ENCODE measurements at regions not wholly inside any gene's neighbourhood (a gene's known extent, or its start where the extent isn't known, plus 50 kb on each side); places are given as distances from the start of the nearest gene placed in this dataset.

- DNase-seq (no peak), FAIRE-seq (no peak)
- H3K4me3 ChIP-seq (ENCODE audit: low read depth in 1 of 3, low read length in 3 of 3): no peak overlapping the region
- H3K27ac ChIP-seq (ENCODE audit: low read depth in 1 of 3, low read length in 2 of 3): no peak overlapping the region
- H3K4me1 ChIP-seq (ENCODE audit: control insufficient read depth in 3 of 3, insufficient read depth in 2 of 3, low read depth in 1 of 3, low read length in 2 of 3): no peaks in the 10 kb centered on the region
- peaks cover 0 to 8% (median 2%) of the 10 kb centered on the region in 3 donors for H3K27me3 ChIP-seq (ENCODE audit: control insufficient read depth in 3 of 3, insufficient read depth in 3 of 3, low read length in 3 of 3)
- H3K36me3 ChIP-seq (ENCODE audit: control insufficient read depth in 3 of 3, insufficient read depth in 2 of 3, low read depth in 1 of 3, low read length in 3 of 3): no peaks in the 10 kb centered on the region
- no peaks in the 10 kb centered on the region for H3K9me3 ChIP-seq (ENCODE audit: control insufficient read depth in 2 of 2, insufficient read depth in 1 of 2, low read depth in 1 of 2, low read length in 1 of 2)
- WGBS, 3 donors: 70 to 86% (median 83%) methylated on average over 4 of the region's 4 CpGs
Observed at GRCh38 chr2:19671916-19672315, 229.9 kb downstream of the TTC32 start.

- H3K9me3 ChIP-seq (ENCODE audit: control insufficient read depth in 2 of 2, insufficient read depth in 1 of 2, low read depth in 1 of 2, low read length in 1 of 2): no peaks in the 10 kb centered on the region
- H3K36me3 ChIP-seq (ENCODE audit: control insufficient read depth in 3 of 3, insufficient read depth in 2 of 3, low read depth in 1 of 3, low read length in 3 of 3): no peaks in the 10 kb centered on the region
- 55 to 64% (median 61%) methylated on average over 1 of the region's 1 CpG for WGBS, 3 donors
- H3K27me3 ChIP-seq (ENCODE audit: control insufficient read depth in 3 of 3, insufficient read depth in 3 of 3, low read length in 3 of 3): peaks cover 0 to 8% (median 2%) of the 10 kb centered on the region in 3 donors
- no peaks in the 10 kb centered on the region for H3K4me1 ChIP-seq (ENCODE audit: control insufficient read depth in 3 of 3, insufficient read depth in 2 of 3, low read depth in 1 of 3, low read length in 2 of 3)
- FAIRE-seq: no peak
- no peak overlapping the region for H3K27ac ChIP-seq (ENCODE audit: low read depth in 1 of 3, low read length in 2 of 3)
- H3K4me3 ChIP-seq (ENCODE audit: low read depth in 1 of 3, low read length in 3 of 3): no peak overlapping the region
- no peak for DNase-seq
Observed at GRCh38 chr2:19671311-19671710, 230.5 kb downstream of the TTC32 start.

- 48 to 70% (median 63%) methylated on average over 2 of the region's 2 CpGs for WGBS, 3 donors
- FAIRE-seq: no peak
- Histone ChIP-seq H3K4me1 (ENCODE audit: control insufficient read depth in 3 of 3, insufficient read depth in 2 of 3, low read depth in 1 of 3, low read length in 2 of 3) (no peaks in the 10 kb centered on the region), H3K9me3 (ENCODE audit: control insufficient read depth in 2 of 2, insufficient read depth in 1 of 2, low read depth in 1 of 2, low read length in 1 of 2) (no peaks in the 10 kb centered on the region), H3K27ac (ENCODE audit: low read depth in 1 of 3, low read length in 2 of 3) (no peak overlapping the region), H3K36me3 (ENCODE audit: control insufficient read depth in 3 of 3, insufficient read depth in 2 of 3, low read depth in 1 of 3, low read length in 3 of 3) (no peaks in the 10 kb centered on the region), H3K27me3 (ENCODE audit: control insufficient read depth in 3 of 3, insufficient read depth in 3 of 3, low read length in 3 of 3) (peaks cover 0 to 6% (median 0%) of the 10 kb centered on the region in 3 donors), H3K4me3 (ENCODE audit: low read depth in 1 of 3, low read length in 3 of 3) (no peak overlapping the region)
- DNase-seq: no peak
Observed at GRCh38 chr2:19670303-19670702, 231.5 kb downstream of the TTC32 start.

- FAIRE-seq (no peak), DNase-seq (no peak)
- no peaks in the 10 kb centered on the region for H3K9me3 ChIP-seq (ENCODE audit: control insufficient read depth in 2 of 2, insufficient read depth in 1 of 2, low read depth in 1 of 2, low read length in 1 of 2)
- H3K4me1 ChIP-seq (ENCODE audit: control insufficient read depth in 3 of 3, insufficient read depth in 2 of 3, low read depth in 1 of 3, low read length in 2 of 3): no peaks in the 10 kb centered on the region
- H3K27me3 ChIP-seq (ENCODE audit: control insufficient read depth in 3 of 3, insufficient read depth in 3 of 3, low read length in 3 of 3): peaks cover 0 to 6% (median 0%) of the 10 kb centered on the region in 3 donors
- WGBS, 3 donors: 71 to 79% (median 78%) methylated on average over 9 of the region's 9 CpGs
- H3K36me3 ChIP-seq (ENCODE audit: control insufficient read depth in 3 of 3, insufficient read depth in 2 of 3, low read depth in 1 of 3, low read length in 3 of 3): no peaks in the 10 kb centered on the region
- no peak overlapping the region for H3K4me3 ChIP-seq (ENCODE audit: low read depth in 1 of 3, low read length in 3 of 3)
- no peak overlapping the region for H3K27ac ChIP-seq (ENCODE audit: low read depth in 1 of 3, low read length in 2 of 3)
Observed at GRCh38 chr2:19669559-19669958, 232.2 kb downstream of the TTC32 start.

GRCh38 chr2:19669126-19669525, 232.7 kb downstream of the TTC32 start:
- DNase-seq (no peak), FAIRE-seq (no peak)
- Histone ChIP-seq H3K36me3 (ENCODE audit: control insufficient read depth in 3 of 3, insufficient read depth in 2 of 3, low read depth in 1 of 3, low read length in 3 of 3) (no peaks in the 10 kb centered on the region), H3K27me3 (ENCODE audit: control insufficient read depth in 3 of 3, insufficient read depth in 3 of 3, low read length in 3 of 3) (peaks cover 0 to 6% (median 0%) of the 10 kb centered on the region in 3 donors), H3K27ac (ENCODE audit: low read depth in 1 of 3, low read length in 2 of 3) (no peak overlapping the region), H3K4me1 (ENCODE audit: control insufficient read depth in 3 of 3, insufficient read depth in 2 of 3, low read depth in 1 of 3, low read length in 2 of 3) (no peaks in the 10 kb centered on the region), H3K9me3 (ENCODE audit: control insufficient read depth in 2 of 2, insufficient read depth in 1 of 2, low read depth in 1 of 2, low read length in 1 of 2) (no peaks in the 10 kb centered on the region), H3K4me3 (ENCODE audit: low read depth in 1 of 3, low read length in 3 of 3) (no peak overlapping the region)
- 77 to 81% (median 78%) methylated on average over 7 of the region's 7 CpGs for WGBS, 3 donors

GRCh38 chr2:19667536-19667949, 234.2 kb downstream of the TTC32 start:
- no peak overlapping the region for H3K4me3 ChIP-seq (ENCODE audit: low read depth in 1 of 3, low read length in 3 of 3)
- WGBS, 3 donors: 41 to 51% (median 43%) methylated on average over 8 of the region's 8 CpGs
- H3K9me3 ChIP-seq (ENCODE audit: control insufficient read depth in 2 of 2, insufficient read depth in 1 of 2, low read depth in 1 of 2, low read length in 1 of 2): no peaks in the 10 kb centered on the region
- no peaks in the 10 kb centered on the region for H3K4me1 ChIP-seq (ENCODE audit: control insufficient read depth in 3 of 3, insufficient read depth in 2 of 3, low read depth in 1 of 3, low read length in 2 of 3)
- H3K36me3 ChIP-seq (ENCODE audit: control insufficient read depth in 3 of 3, insufficient read depth in 2 of 3, low read depth in 1 of 3, low read length in 3 of 3): no peaks in the 10 kb centered on the region
- H3K27me3 ChIP-seq (ENCODE audit: control insufficient read depth in 3 of 3, insufficient read depth in 3 of 3, low read length in 3 of 3): peaks cover 0 to 6% (median 0%) of the 10 kb centered on the region in 3 donors
- DNase-seq (no peak), FAIRE-seq (no peak)
- no peak overlapping the region for H3K27ac ChIP-seq (ENCODE audit: low read depth in 1 of 3, low read length in 2 of 3)

- Histone ChIP-seq H3K9me3 (ENCODE audit: control insufficient read depth in 2 of 2, insufficient read depth in 1 of 2, low read depth in 1 of 2, low read length in 1 of 2) (no peaks in the 10 kb centered on the region), H3K27me3 (ENCODE audit: control insufficient read depth in 3 of 3, insufficient read depth in 3 of 3, low read length in 3 of 3) (peaks cover 0 to 6% (median 0%) of the 10 kb centered on the region in 3 donors), H3K4me1 (ENCODE audit: control insufficient read depth in 3 of 3, insufficient read depth in 2 of 3, low read depth in 1 of 3, low read length in 2 of 3) (no peaks in the 10 kb centered on the region), H3K4me3 (ENCODE audit: low read depth in 1 of 3, low read length in 3 of 3) (no peak overlapping the region), H3K27ac (ENCODE audit: low read depth in 1 of 3, low read length in 2 of 3) (no peak overlapping the region), H3K36me3 (ENCODE audit: control insufficient read depth in 3 of 3, insufficient read depth in 2 of 3, low read depth in 1 of 3, low read length in 3 of 3) (no peaks in the 10 kb centered on the region)
- WGBS, 3 donors: 65 to 69% (median 68%) methylated on average over 3 of the region's 3 CpGs
- FAIRE-seq (no peak), DNase-seq (peak in 1 of 2 donors; percentile 8)
Observed at GRCh38 chr2:19667085-19667484, 234.7 kb downstream of the TTC32 start.

- DNase-seq: no peak
- FAIRE-seq: no peak
- WGBS, 3 donors: 67 to 76% (median 74%) methylated on average over 4 of the region's 4 CpGs
- no peak overlapping the region for H3K4me3 ChIP-seq (ENCODE audit: low read depth in 1 of 3, low read length in 3 of 3)
- H3K36me3 ChIP-seq (ENCODE audit: control insufficient read depth in 3 of 3, insufficient read depth in 2 of 3, low read depth in 1 of 3, low read length in 3 of 3): no peaks in the 10 kb centered on the region
- peaks cover 0 to 5% (median 0%) of the 10 kb centered on the region in 3 donors for H3K27me3 ChIP-seq (ENCODE audit: control insufficient read depth in 3 of 3, insufficient read depth in 3 of 3, low read length in 3 of 3)
- H3K27ac ChIP-seq (ENCODE audit: low read depth in 1 of 3, low read length in 2 of 3): no peak overlapping the region
- no peaks in the 10 kb centered on the region for H3K9me3 ChIP-seq (ENCODE audit: control insufficient read depth in 2 of 2, insufficient read depth in 1 of 2, low read depth in 1 of 2, low read length in 1 of 2)
- H3K4me1 ChIP-seq (ENCODE audit: control insufficient read depth in 3 of 3, insufficient read depth in 2 of 3, low read depth in 1 of 3, low read length in 2 of 3): no peaks in the 10 kb centered on the region
Observed at GRCh38 chr2:19664646-19665045, 237.1 kb downstream of the TTC32 start.

- WGBS, 3 donors: 57 to 76% (median 63%) methylated on average over 3 of the region's 3 CpGs
- H3K9me3 ChIP-seq (ENCODE audit: control insufficient read depth in 2 of 2, insufficient read depth in 1 of 2, low read depth in 1 of 2, low read length in 1 of 2): no peaks in the 10 kb centered on the region
- no peak overlapping the region for H3K4me3 ChIP-seq (ENCODE audit: low read depth in 1 of 3, low read length in 3 of 3)
- H3K36me3 ChIP-seq (ENCODE audit: control insufficient read depth in 3 of 3, insufficient read depth in 2 of 3, low read depth in 1 of 3, low read length in 3 of 3): no peaks in the 10 kb centered on the region
- FAIRE-seq (no peak), DNase-seq (no peak)
- no peaks in the 10 kb centered on the region for H3K27me3 ChIP-seq (ENCODE audit: control insufficient read depth in 3 of 3, insufficient read depth in 3 of 3, low read length in 3 of 3)
- no peak overlapping the region for H3K27ac ChIP-seq (ENCODE audit: low read depth in 1 of 3, low read length in 2 of 3)
- H3K4me1 ChIP-seq (ENCODE audit: control insufficient read depth in 3 of 3, insufficient read depth in 2 of 3, low read depth in 1 of 3, low read length in 2 of 3): no peaks in the 10 kb centered on the region
Observed at GRCh38 chr2:19659024-19659792, 242.6 kb downstream of the TTC32 start.
